GM23248 (cell line): ENCODE measurements at regions not wholly inside any gene's neighbourhood (a gene's known extent, or its start where the extent isn't known, plus 50 kb on each side); places are given as distances from the start of the nearest gene placed in this dataset.

Experiments
- DNase-seq: peaks from one replicate; pipeline ENCODE4 v3.0.0-alpha.2; 2015
- H2AFZ ChIP-seq: fragments of 200-600 bp; sonication (generic); 2 replicates; pipeline ENCODE4 v1.6.1; 2016; ENCODE audit warnings: antibody characterized with exemption
- H3F3A ChIP-seq: fragments of 200-600 bp; sonication (generic); 2 replicates; pipeline ENCODE4 v1.6.1; 2016; ENCODE audit warnings: mild to moderate bottlenecking, antibody characterized with exemption, mixed run types; ENCODE audit not compliant: insufficient read depth
- H3K27ac ChIP-seq: fragments of 200-600 bp; sonication (generic); 2 replicates; pipeline ENCODE4 v1.5.1; 2016; ENCODE audit warnings: mild to moderate bottlenecking
- H3K27me3 ChIP-seq: fragments of 200-600 bp; sonication (generic); replicated peaks from 2 replicates; pipeline ENCODE4 v1.6.1; 2016; ENCODE audit warnings: mild to moderate bottlenecking; ENCODE audit not compliant: insufficient read depth
- H3K36me3 ChIP-seq: fragments of 200-600 bp; sonication (generic); 2 replicates; pipeline ENCODE4 v1.6.1; 2016; ENCODE audit warnings: low read depth, mild to moderate bottlenecking
- H3K4me1 ChIP-seq: fragments of 200-600 bp; sonication (generic); 2 replicates; pipeline ENCODE4 v1.6.1; 2016; ENCODE audit warnings: mild to moderate bottlenecking; ENCODE audit not compliant: insufficient read depth
- H3K4me2 ChIP-seq: fragments of 200-600 bp; sonication (generic); one replicate; pipeline ENCODE4 v1.6.1; 2016; ENCODE audit warnings: mild to moderate bottlenecking; ENCODE audit not compliant: unreplicated experiment
- H3K4me3 ChIP-seq: fragments of 200-600 bp; sonication (generic); 2 replicates; pipeline ENCODE4 v1.5.1; 2016; ENCODE audit warnings: mild to moderate bottlenecking
- H3K79me2 ChIP-seq: fragments of 200-600 bp; sonication (generic); 2 replicates; pipeline ENCODE4 v1.6.1; 2016; ENCODE audit warnings: mild to moderate bottlenecking; ENCODE audit not compliant: insufficient read depth
- H3K9ac ChIP-seq: fragments of 200-600 bp; sonication (generic); 2 replicates; pipeline ENCODE4 v1.6.1; 2016; ENCODE audit warnings: mild to moderate bottlenecking
- H3K9me2 ChIP-seq: fragments of 200-600 bp; sonication (generic); 2 replicates; pipeline ENCODE4 v1.6.1; 2016; ENCODE audit warnings: mixed run types, mild to moderate bottlenecking, moderate library complexity; ENCODE audit not compliant: insufficient read depth
- H3K9me3 ChIP-seq: fragments of 200-600 bp; sonication (generic); one replicate; pipeline ENCODE4 v1.6.1; 2017; ENCODE audit warnings: low read depth
- H4K20me1 ChIP-seq: fragments of 200-600 bp; sonication (generic); 2 replicates; pipeline ENCODE4 v1.6.0; 2016; ENCODE audit not compliant: insufficient read depth
- EZH2 ChIP-seq: fragments of 200-600 bp; sonication (generic); IDR thresholded peaks from 2 replicates; pipeline ENCODE4 v1.6.1; 2018; ENCODE audit warnings: antibody characterized with exemption, mild to moderate bottlenecking; ENCODE audit not compliant: insufficient read depth, poor library complexity, severe bottlenecking
- EZH2phosphoT487 ChIP-seq: fragments of 200-600 bp; sonication (generic); IDR thresholded peaks from 2 replicates; pipeline ENCODE4 v1.6.1; 2018; ENCODE audit warnings: antibody characterized with exemption, moderate library complexity, mild to moderate bottlenecking, low read depth; ENCODE audit not compliant: insufficient read depth
- WGBS, 2 experiments: methylation state at CpG; one replicate each; pipeline ENCODE4 v1.1.6; 2015 to 2017; ENCODE audit warnings: low lambda C conversion rate in 2 of 2, low coverage in 1 of 2; ENCODE audit errors: missing lambda C conversion rate in 2 of 2; 5-methylcytosine and 5-hydroxymethylcytosine counted together
- in situ Hi-C: fragments of 300-500 bp; cut with MboI; formaldehyde crosslinking; loops from 2 replicates; pipeline ENCODE4 v1.15.0; 2020

DNA sequence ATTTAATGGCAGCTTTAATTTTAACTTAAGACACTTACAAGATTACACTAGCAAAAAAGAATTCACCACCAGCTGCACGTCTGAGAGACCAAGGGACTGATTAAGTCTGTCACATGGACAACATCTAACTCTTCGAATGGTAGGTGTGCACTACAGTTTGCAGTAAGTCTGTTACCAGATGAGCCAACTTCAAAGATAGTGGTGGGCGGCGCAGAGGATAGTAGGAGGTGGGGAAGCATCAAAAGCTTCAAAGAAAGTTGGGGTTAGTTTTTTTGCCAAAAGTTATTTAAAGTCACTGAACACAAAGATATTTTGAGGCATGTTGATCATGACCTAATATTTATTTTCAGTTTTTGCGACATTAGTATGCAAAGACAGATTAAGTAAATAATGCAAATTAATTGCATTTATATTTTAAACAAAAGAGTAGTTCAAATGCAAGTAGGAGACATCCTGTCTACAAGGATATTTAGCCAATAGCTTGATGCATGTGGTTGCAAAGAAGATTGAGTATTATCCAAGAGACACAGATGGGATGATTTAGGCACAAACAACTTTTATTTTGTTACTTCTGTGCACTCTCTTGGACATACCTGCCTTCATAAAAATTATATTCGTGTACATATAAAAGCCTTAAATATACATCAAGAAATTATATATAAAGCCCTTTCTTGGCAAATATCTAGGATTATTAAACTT is 327.7 kb downstream of the BMP4 start:
- no peak for TF ChIP-seq EZH2
- TF ChIP-seq EZH2phosphoT487: no peak
- no peaks in the 10 kb centered on the region for H3K79me2 ChIP-seq
- no peaks in the 10 kb centered on the region for H4K20me1 ChIP-seq
- H3K4me3 ChIP-seq: no peak overlapping the region
- no peak overlapping the region for H3K4me2 ChIP-seq
- no peak overlapping the region for H2AFZ ChIP-seq
- no peak for DNase-seq
- no peaks in the 10 kb centered on the region for H3F3A ChIP-seq
- H3K27me3 ChIP-seq: peaks cover 17% of the 10 kb centered on the region; the same call in 1 of the 2 replicates
- H3K27ac ChIP-seq: no peak overlapping the region
- no peaks in the 10 kb centered on the region for H3K9me2 ChIP-seq
- H3K9ac ChIP-seq: no peak overlapping the region
- in situ Hi-C loops: no loop called here
- 28 to 34% methylated on average over 6 of the region's 6 CpGs for WGBS, 2 experiments
- H3K9me3 ChIP-seq: no peaks in the 10 kb centered on the region
- H3K4me1 ChIP-seq: no peaks in the 10 kb centered on the region
- no peaks in the 10 kb centered on the region for H3K36me3 ChIP-seq

DNA sequence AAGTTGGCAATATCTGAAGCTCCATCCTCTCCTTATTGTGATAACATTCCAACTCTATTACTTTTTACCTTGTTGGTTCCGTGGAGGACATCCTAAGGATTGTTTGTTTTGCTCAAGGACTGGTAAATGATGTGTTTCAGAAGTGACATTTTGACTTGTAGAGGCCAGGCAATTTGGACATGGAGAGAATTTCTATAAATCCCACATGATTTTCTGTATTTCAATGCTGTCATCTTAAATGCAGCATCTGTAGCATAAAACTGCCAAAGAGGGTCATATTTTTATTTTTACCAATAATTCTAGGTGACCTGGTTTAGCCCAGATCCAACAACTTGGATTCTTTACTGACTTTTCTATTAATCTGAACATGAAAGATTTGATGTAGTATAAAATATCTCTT is 328.4 kb downstream of the BMP4 start:
- in situ Hi-C loops: no loop called here
- Histone ChIP-seq H4K20me1 (no peaks in the 10 kb centered on the region), H3K9me3 (no peaks in the 10 kb centered on the region), H3K4me2 (no peak overlapping the region), H3K27ac (no peak overlapping the region), H3F3A (no peaks in the 10 kb centered on the region), H2AFZ (no peak overlapping the region), H3K79me2 (no peaks in the 10 kb centered on the region), H3K4me1 (no peaks in the 10 kb centered on the region), H3K36me3 (no peaks in the 10 kb centered on the region), H3K9ac (no peak overlapping the region), H3K27me3 (peaks cover 17% of the 10 kb centered on the region; the same call in 1 of the 2 replicates), H3K9me2 (no peaks in the 10 kb centered on the region), H3K4me3 (no peak overlapping the region)
- TF ChIP-seq EZH2phosphoT487 (no peak), EZH2 (no peak)
- 3% methylated on average over 1 of the region's 1 CpG for WGBS, 2 experiments
- no peak for DNase-seq

- Histone ChIP-seq H3K9me2 (no peaks in the 10 kb centered on the region), H3K9ac (no peak overlapping the region), H4K20me1 (no peaks in the 10 kb centered on the region), H3K27ac (no peak overlapping the region), H3K4me2 (no peak overlapping the region), H3K79me2 (no peaks in the 10 kb centered on the region), H3K4me3 (no peak overlapping the region), H3K36me3 (no peaks in the 10 kb centered on the region), H3F3A (no peaks in the 10 kb centered on the region), H2AFZ (no peak overlapping the region), H3K27me3 (peaks cover 21% of the 10 kb centered on the region; the same call in 1 of the 2 replicates), H3K9me3 (no peaks in the 10 kb centered on the region), H3K4me1 (no peaks in the 10 kb centered on the region)
- TF ChIP-seq EZH2 (no peak), EZH2phosphoT487 (no peak)
- 0 to 5% methylated on average over 2 of the region's 2 CpGs for WGBS, 2 experiments
- in situ Hi-C loops: no loop called here
- DNase-seq: no peak
Observed at GRCh38 chr14:53626761-53627160, 329.9 kb downstream of the BMP4 start.

GRCh38 chr14:53622447-53622846 is 334.2 kb downstream of the BMP4 start:
- no peaks in the 10 kb centered on the region for H3K79me2 ChIP-seq
- H3K4me2 ChIP-seq: no peak overlapping the region
- TF ChIP-seq EZH2 (no peak), EZH2phosphoT487 (no peak)
- peaks cover 18% of the 10 kb centered on the region for H3K27me3 ChIP-seq
- H3K27ac ChIP-seq: no peak overlapping the region
- in situ Hi-C loops: no loop called here
- WGBS, 2 experiments: 33 to 37% methylated on average over 3 of the region's 3 CpGs
- H3K9ac ChIP-seq: no peak overlapping the region
- DNase-seq: no peak
- H4K20me1 ChIP-seq: no peaks in the 10 kb centered on the region
- 0 out of 2 replicates have a peak, but pooled peaks cover 6% of the 10 kb centered on the region for H3F3A ChIP-seq
- no peaks in the 10 kb centered on the region for H3K36me3 ChIP-seq
- H3K9me3 ChIP-seq: no peaks in the 10 kb centered on the region
- H2AFZ ChIP-seq: no peak overlapping the region
- no peak overlapping the region for H3K4me3 ChIP-seq
- H3K9me2 ChIP-seq: no peaks in the 10 kb centered on the region
- peaks cover 8% of the 10 kb centered on the region; the same call in 1 of the 2 replicates for H3K4me1 ChIP-seq
